HK-2 (cell line): ENCODE measurements at regions not wholly inside any gene's neighbourhood (a gene's known extent, or its start where the extent isn't known, plus 50 kb on each side); places are given as distances from the start of the nearest gene placed in this dataset.

ENCODE experiments used
- DNase-seq: peaks from one replicate; pipeline ENCODE4 v3.0.0-alpha.2; 2018; ENCODE audit not compliant: unreplicated experiment

- no peak for DNase-seq
Measured at GRCh38 chr4:123266221-123266620, 130.4 kb upstream of the SPRY1 start.

- no peak for DNase-seq
Measured at GRCh38 chr4:123278755-123279154, 117.8 kb upstream of the SPRY1 start.

GRCh38 chr4:123283371-123283895, 113.2 kb upstream of the SPRY1 start:
- DNase-seq = no peak

- DNase-seq = no peak
Measured at GRCh38 chr4:123284168-123284567, 112.4 kb upstream of the SPRY1 start.

- no peak for DNase-seq
Measured at GRCh38 chr4:123286903-123287466, 109.6 kb upstream of the SPRY1 start.

- no peak for DNase-seq
Measured at GRCh38 chr4:123288309-123289025, 108.1 kb upstream of the SPRY1 start.

GRCh38 chr4:123291329-123291728, 105.3 kb upstream of the SPRY1 start:
- DNase-seq = no peak

- no peak for DNase-seq
Measured at GRCh38 chr4:123297836-123298235, 98.8 kb upstream of the SPRY1 start.

- DNase-seq = no peak
Measured at GRCh38 chr4:123298261-123298660, 98.3 kb upstream of the SPRY1 start.

GRCh38 chr4:123298801-123299200, 97.8 kb upstream of the SPRY1 start:
- DNase-seq = no peak

GRCh38 chr4:123299212-123299691, 97.3 kb upstream of the SPRY1 start:
- no peak for DNase-seq

GRCh38 chr4:123300222-123301039, 96.2 kb upstream of the SPRY1 start:
- DNase-seq = no peak

GRCh38 chr4:123301923-123302322, 94.7 kb upstream of the SPRY1 start:
- DNase-seq = no peak

- no peak for DNase-seq
Measured at GRCh38 chr4:123304151-123304964, 92.2 kb upstream of the SPRY1 start.

- DNase-seq = no peak
Measured at GRCh38 chr4:123305736-123306135, 90.9 kb upstream of the SPRY1 start.

- DNase-seq = no peak
Measured at GRCh38 chr4:123306769-123307168, 89.8 kb upstream of the SPRY1 start.

GRCh38 chr4:123308667-123309066, 87.9 kb upstream of the SPRY1 start:
- DNase-seq = no peak

GRCh38 chr4:123312116-123312515, 84.5 kb upstream of the SPRY1 start:
- no peak for DNase-seq

GRCh38 chr4:123312951-123313592, 83.5 kb upstream of the SPRY1 start:
- no peak for DNase-seq

GRCh38 chr4:123315617-123316016, 81.0 kb upstream of the SPRY1 start:
- no peak for DNase-seq

- no peak for DNase-seq
Measured at GRCh38 chr4:123317211-123317610, 79.4 kb upstream of the SPRY1 start.
